ENCODE measurements at regions not wholly inside any gene's neighbourhood (a gene's known extent, or its start where the extent isn't known, plus 50 kb on each side); places are given as distances from the start of the nearest gene placed in this dataset.

GRCh38 chr4:36815536-36815935 lies 429.0 kb upstream of the NWD2 start:
- no peak overlapping the region for H3K9ac ChIP-seq (ENCODE audit: low read length)
- H3K79me2 ChIP-seq (ENCODE audit: low read length) = no peaks in the 10 kb centered on the region
- no peaks in the 10 kb centered on the region for H3K9me3 ChIP-seq (ENCODE audit: insufficient read depth, low read length)
- H3K4me3 ChIP-seq (ENCODE audit: low read length) = no peak overlapping the region
- H3K27me3 ChIP-seq (ENCODE audit: low read depth, low read length) = no peaks in the 10 kb centered on the region
- no peaks in the 10 kb centered on the region for H3K4me1 ChIP-seq (ENCODE audit: low read length)
- H2AFZ ChIP-seq (ENCODE audit: low read depth, low read length) = no peak overlapping the region
- TF ChIP-seq EZH2phosphoT487 (IDR thresholded peaks at IDR 0.05; ENCODE audit: low read depth) (no peak), CTCF (IDR thresholded peaks at IDR 0.05; ENCODE audit: low read depth, low read length) (no peak)
- no peak overlapping the region for H3K27ac ChIP-seq (ENCODE audit: low read length)
- no peaks in the 10 kb centered on the region for H4K20me1 ChIP-seq (ENCODE audit: insufficient read depth, low read length)
- no peaks in the 10 kb centered on the region for H3K36me3 ChIP-seq (replicated peaks; ENCODE audit: low read depth, low read length)
- H3K4me2 ChIP-seq (ENCODE audit: low read length) = no peak overlapping the region

- H3K9me3 ChIP-seq (ENCODE audit: insufficient read depth, low read length) = no peaks in the 10 kb centered on the region
- H3K4me2 ChIP-seq (ENCODE audit: low read length) = peak overlapping the region; percentile 74
- H3K79me2 ChIP-seq (ENCODE audit: low read length) = no peaks in the 10 kb centered on the region
- peaks cover 19% of the 10 kb centered on the region for H3K4me1 ChIP-seq (ENCODE audit: low read length)
- H3K4me3 ChIP-seq (ENCODE audit: low read length) = peak overlapping the region; percentile 39
- no peaks in the 10 kb centered on the region for H3K27me3 ChIP-seq (ENCODE audit: low read depth, low read length)
- H2AFZ ChIP-seq (ENCODE audit: low read depth, low read length) = peak overlapping the region; percentile 12; the same call in 1 of the 2 replicates
- no peak overlapping the region for H3K9ac ChIP-seq (ENCODE audit: low read length)
- H3K27ac ChIP-seq (ENCODE audit: low read length) = 0 out of 2 replicates have a peak overlapping the region, but pooled peaks have one; percentile 9
- H3K36me3 ChIP-seq (replicated peaks; ENCODE audit: low read depth, low read length) = no peaks in the 10 kb centered on the region
- no peaks in the 10 kb centered on the region for H4K20me1 ChIP-seq (ENCODE audit: insufficient read depth, low read length)
- no peak for TF ChIP-seq EZH2phosphoT487 (IDR thresholded peaks at IDR 0.05; ENCODE audit: low read depth)
- TF ChIP-seq CTCF (IDR thresholded peaks at IDR 0.05; ENCODE audit: low read depth, low read length) = no peak
Observed at GRCh38 chr4:36823199-36823967, 421.2 kb upstream of the NWD2 start.

GRCh38 chr4:36824682-36825081 lies 419.9 kb upstream of the NWD2 start:
- Histone ChIP-seq H3K27ac (ENCODE audit: low read length) (no peak overlapping the region), H3K36me3 (replicated peaks; ENCODE audit: low read depth, low read length) (no peaks in the 10 kb centered on the region), H2AFZ (ENCODE audit: low read depth, low read length) (no peak overlapping the region), H3K27me3 (ENCODE audit: low read depth, low read length) (no peaks in the 10 kb centered on the region), H4K20me1 (ENCODE audit: insufficient read depth, low read length) (no peaks in the 10 kb centered on the region), H3K9me3 (ENCODE audit: insufficient read depth, low read length) (no peaks in the 10 kb centered on the region), H3K4me1 (ENCODE audit: low read length) (peaks cover 19% of the 10 kb centered on the region), H3K9ac (ENCODE audit: low read length) (no peak overlapping the region), H3K79me2 (ENCODE audit: low read length) (no peaks in the 10 kb centered on the region), H3K4me3 (ENCODE audit: low read length) (no peak overlapping the region), H3K4me2 (ENCODE audit: low read length) (no peak overlapping the region)
- no peak for TF ChIP-seq EZH2phosphoT487 (IDR thresholded peaks at IDR 0.05; ENCODE audit: low read depth)
- peak; percentile 44 for TF ChIP-seq CTCF (IDR thresholded peaks at IDR 0.05; ENCODE audit: low read depth, low read length)

GRCh38 chr4:36835246-36835645 lies 409.3 kb upstream of the NWD2 start:
- peak overlapping the region; percentile 24 for H3K4me2 ChIP-seq (ENCODE audit: low read length)
- H3K36me3 ChIP-seq (replicated peaks; ENCODE audit: low read depth, low read length) = no peaks in the 10 kb centered on the region
- no peak overlapping the region for H3K9ac ChIP-seq (ENCODE audit: low read length)
- TF ChIP-seq EZH2phosphoT487 (IDR thresholded peaks at IDR 0.05; ENCODE audit: low read depth) (no peak), CTCF (IDR thresholded peaks at IDR 0.05; ENCODE audit: low read depth, low read length) (no peak)
- no peaks in the 10 kb centered on the region for H4K20me1 ChIP-seq (ENCODE audit: insufficient read depth, low read length)
- H3K4me1 ChIP-seq (ENCODE audit: low read length) = peaks cover 6% of the 10 kb centered on the region; the same call in 1 of the 2 replicates
- H3K9me3 ChIP-seq (ENCODE audit: insufficient read depth, low read length) = no peaks in the 10 kb centered on the region
- H3K27me3 ChIP-seq (ENCODE audit: low read depth, low read length) = no peaks in the 10 kb centered on the region
- H3K79me2 ChIP-seq (ENCODE audit: low read length) = no peaks in the 10 kb centered on the region
- H3K27ac ChIP-seq (ENCODE audit: low read length) = no peak overlapping the region
- no peak overlapping the region for H3K4me3 ChIP-seq (ENCODE audit: low read length)
- H2AFZ ChIP-seq (ENCODE audit: low read depth, low read length) = no peak overlapping the region
